ENCODE measurements at regions not wholly inside any gene's neighbourhood (a gene's known extent, or its start where the extent isn't known, plus 50 kb on each side); places are given as distances from the start of the nearest gene placed in this dataset.

DNA sequence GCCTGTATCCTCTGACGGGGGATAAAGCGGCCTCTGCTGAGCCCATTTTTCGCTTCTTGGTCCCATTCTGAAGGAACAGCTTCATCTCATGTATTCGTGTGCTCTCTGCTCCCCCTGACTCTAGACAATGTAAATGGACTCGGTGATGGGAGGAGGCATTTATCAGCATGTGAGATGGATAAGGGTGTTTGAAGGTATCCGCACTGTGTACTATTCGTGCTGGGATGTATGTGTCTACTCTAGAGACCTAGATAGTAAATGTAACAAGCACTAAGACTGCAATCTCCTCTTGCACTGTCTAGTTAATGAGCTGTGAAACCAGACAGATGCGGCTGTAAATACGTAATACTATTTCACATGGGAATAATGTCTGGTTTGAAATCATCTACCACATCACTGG lies 134.6 kb upstream of the ARGLU1 start:
- TF ChIP-seq POLR2A (IDR thresholded peaks at IDR 0.05): no peak
- TF ChIP-seq, protein P1, sequence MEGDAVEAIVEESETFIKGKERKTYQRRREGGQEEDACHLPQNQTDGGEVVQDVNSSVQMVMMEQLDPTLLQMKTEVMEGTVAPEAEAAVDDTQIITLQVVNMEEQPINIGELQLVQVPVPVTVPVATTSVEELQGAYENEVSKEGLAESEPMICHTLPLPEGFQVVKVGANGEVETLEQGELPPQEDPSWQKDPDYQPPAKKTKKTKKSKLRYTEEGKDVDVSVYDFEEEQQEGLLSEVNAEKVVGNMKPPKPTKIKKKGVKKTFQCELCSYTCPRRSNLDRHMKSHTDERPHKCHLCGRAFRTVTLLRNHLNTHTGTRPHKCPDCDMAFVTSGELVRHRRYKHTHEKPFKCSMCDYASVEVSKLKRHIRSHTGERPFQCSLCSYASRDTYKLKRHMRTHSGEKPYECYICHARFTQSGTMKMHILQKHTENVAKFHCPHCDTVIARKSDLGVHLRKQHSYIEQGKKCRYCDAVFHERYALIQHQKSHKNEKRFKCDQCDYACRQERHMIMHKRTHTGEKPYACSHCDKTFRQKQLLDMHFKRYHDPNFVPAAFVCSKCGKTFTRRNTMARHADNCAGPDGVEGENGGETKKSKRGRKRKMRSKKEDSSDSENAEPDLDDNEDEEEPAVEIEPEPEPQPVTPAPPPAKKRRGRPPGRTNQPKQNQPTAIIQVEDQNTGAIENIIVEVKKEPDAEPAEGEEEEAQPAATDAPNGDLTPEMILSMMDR (IDR thresholded peaks at IDR 0.05): no peak
